ENCODE measurements at regions not wholly inside any gene's neighbourhood (a gene's known extent, or its start where the extent isn't known, plus 50 kb on each side); places are given as distances from the start of the nearest gene placed in this dataset.

- no peaks in the 10 kb centered on the region for H3K36me3 ChIP-seq (replicated peaks; ENCODE audit: low read depth, low read length)
- no peaks in the 10 kb centered on the region for H4K20me1 ChIP-seq (ENCODE audit: insufficient read depth, low read length)
- no peak overlapping the region for H3K27ac ChIP-seq (ENCODE audit: low read length)
- no peaks in the 10 kb centered on the region for H3K9me3 ChIP-seq (ENCODE audit: insufficient read depth, low read length)
- no peak for TF ChIP-seq EZH2phosphoT487 (IDR thresholded peaks at IDR 0.05; ENCODE audit: low read depth)
- TF ChIP-seq, protein P1, sequence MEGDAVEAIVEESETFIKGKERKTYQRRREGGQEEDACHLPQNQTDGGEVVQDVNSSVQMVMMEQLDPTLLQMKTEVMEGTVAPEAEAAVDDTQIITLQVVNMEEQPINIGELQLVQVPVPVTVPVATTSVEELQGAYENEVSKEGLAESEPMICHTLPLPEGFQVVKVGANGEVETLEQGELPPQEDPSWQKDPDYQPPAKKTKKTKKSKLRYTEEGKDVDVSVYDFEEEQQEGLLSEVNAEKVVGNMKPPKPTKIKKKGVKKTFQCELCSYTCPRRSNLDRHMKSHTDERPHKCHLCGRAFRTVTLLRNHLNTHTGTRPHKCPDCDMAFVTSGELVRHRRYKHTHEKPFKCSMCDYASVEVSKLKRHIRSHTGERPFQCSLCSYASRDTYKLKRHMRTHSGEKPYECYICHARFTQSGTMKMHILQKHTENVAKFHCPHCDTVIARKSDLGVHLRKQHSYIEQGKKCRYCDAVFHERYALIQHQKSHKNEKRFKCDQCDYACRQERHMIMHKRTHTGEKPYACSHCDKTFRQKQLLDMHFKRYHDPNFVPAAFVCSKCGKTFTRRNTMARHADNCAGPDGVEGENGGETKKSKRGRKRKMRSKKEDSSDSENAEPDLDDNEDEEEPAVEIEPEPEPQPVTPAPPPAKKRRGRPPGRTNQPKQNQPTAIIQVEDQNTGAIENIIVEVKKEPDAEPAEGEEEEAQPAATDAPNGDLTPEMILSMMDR (IDR thresholded peaks at IDR 0.05; ENCODE audit: low read depth, low read length) = no peak
- H3K4me1 ChIP-seq (ENCODE audit: low read length) = no peaks in the 10 kb centered on the region
- no peaks in the 10 kb centered on the region for H3K27me3 ChIP-seq (ENCODE audit: low read depth, low read length)
- no peak overlapping the region for H2AFZ ChIP-seq (ENCODE audit: low read depth, low read length)
- no peak overlapping the region for H3K9ac ChIP-seq (ENCODE audit: low read length)
- H3K4me2 ChIP-seq (ENCODE audit: low read length) = no peak overlapping the region
- no peak overlapping the region for H3K4me3 ChIP-seq (ENCODE audit: low read length)
- H3K79me2 ChIP-seq (ENCODE audit: low read length) = no peaks in the 10 kb centered on the region
Measured at GRCh38 chr5:146940295-146940694, 61.7 kb upstream of the PPP2R2B start.

GRCh38 chr5:146944019-146944418 is 65.5 kb upstream of the PPP2R2B start:
- TF ChIP-seq EZH2phosphoT487 (IDR thresholded peaks at IDR 0.05; ENCODE audit: low read depth) = no peak
- TF ChIP-seq, protein P1 (IDR thresholded peaks at IDR 0.05; ENCODE audit: low read depth, low read length) = no peak
- Histone ChIP-seq H2AFZ (ENCODE audit: low read depth, low read length) (no peak overlapping the region), H3K79me2 (ENCODE audit: low read length) (no peaks in the 10 kb centered on the region), H3K4me2 (ENCODE audit: low read length) (no peak overlapping the region), H3K9ac (ENCODE audit: low read length) (no peak overlapping the region), H3K4me1 (ENCODE audit: low read length) (no peaks in the 10 kb centered on the region), H3K9me3 (ENCODE audit: insufficient read depth, low read length) (no peaks in the 10 kb centered on the region), H3K4me3 (ENCODE audit: low read length) (no peak overlapping the region), H3K36me3 (replicated peaks; ENCODE audit: low read depth, low read length) (no peaks in the 10 kb centered on the region), H3K27ac (ENCODE audit: low read length) (no peak overlapping the region), H4K20me1 (ENCODE audit: insufficient read depth, low read length) (no peaks in the 10 kb centered on the region), H3K27me3 (ENCODE audit: low read depth, low read length) (no peaks in the 10 kb centered on the region)

DNA sequence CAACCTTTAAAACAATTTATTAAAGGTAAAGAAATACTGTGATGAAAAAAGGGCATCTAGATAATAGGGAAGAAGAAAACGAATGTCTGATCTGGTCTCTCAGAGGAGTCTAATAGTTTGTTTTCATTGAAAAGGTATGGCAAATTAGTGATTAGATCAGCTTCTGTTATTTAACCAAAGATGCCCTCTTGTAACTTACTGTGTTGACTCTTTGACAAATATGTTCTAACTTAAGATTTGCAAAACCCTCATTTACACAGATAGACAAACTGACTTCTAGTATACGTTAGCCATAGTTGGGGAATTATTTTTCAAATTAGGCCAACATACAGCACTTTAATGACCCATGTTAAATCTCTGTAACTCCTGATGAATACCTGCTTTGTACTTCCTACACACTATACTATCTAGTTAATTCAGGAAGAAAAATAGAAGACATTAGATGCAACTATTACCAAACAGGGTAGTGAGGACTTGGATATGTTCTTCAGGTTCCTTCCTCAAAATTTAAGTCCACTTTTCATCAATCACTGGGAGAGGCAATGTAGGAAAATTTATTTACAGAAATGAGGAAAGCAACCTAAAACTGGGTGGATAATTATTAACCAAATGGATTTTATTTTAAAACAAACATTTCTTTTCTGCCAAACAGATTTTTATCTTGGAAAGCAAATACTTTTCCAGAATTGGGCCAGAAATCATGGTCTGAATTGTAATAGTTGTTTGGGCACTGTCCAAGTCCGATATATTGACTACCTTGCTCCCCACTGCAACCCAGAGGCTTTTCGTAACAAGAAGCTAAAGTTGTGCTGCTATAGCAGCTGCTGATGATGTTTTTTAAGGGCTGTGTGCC is 66.4 kb upstream of the PPP2R2B start:
- H3K27ac ChIP-seq (ENCODE audit: low read length) = no peak overlapping the region
- no peaks in the 10 kb centered on the region for H3K4me1 ChIP-seq (ENCODE audit: low read length)
- TF ChIP-seq, protein P1 (IDR thresholded peaks at IDR 0.05; ENCODE audit: low read depth, low read length) = no peak
- no peak for TF ChIP-seq EZH2phosphoT487 (IDR thresholded peaks at IDR 0.05; ENCODE audit: low read depth)

GRCh38 chr5:146945617-146946084 is 67.1 kb upstream of the PPP2R2B start:
- TF ChIP-seq, protein P1 (IDR thresholded peaks at IDR 0.05; ENCODE audit: low read depth, low read length) = no peak
- TF ChIP-seq EZH2phosphoT487 (IDR thresholded peaks at IDR 0.05; ENCODE audit: low read depth) = no peak
- Histone ChIP-seq H3K79me2 (ENCODE audit: low read length) (no peaks in the 10 kb centered on the region), H3K27me3 (ENCODE audit: low read depth, low read length) (no peaks in the 10 kb centered on the region), H3K4me3 (ENCODE audit: low read length) (no peak overlapping the region), H3K27ac (ENCODE audit: low read length) (no peak overlapping the region), H3K4me1 (ENCODE audit: low read length) (no peaks in the 10 kb centered on the region), H3K9ac (ENCODE audit: low read length) (no peak overlapping the region), H3K36me3 (replicated peaks; ENCODE audit: low read depth, low read length) (no peaks in the 10 kb centered on the region), H2AFZ (ENCODE audit: low read depth, low read length) (no peak overlapping the region), H3K4me2 (ENCODE audit: low read length) (no peak overlapping the region), H3K9me3 (ENCODE audit: insufficient read depth, low read length) (no peaks in the 10 kb centered on the region), H4K20me1 (ENCODE audit: insufficient read depth, low read length) (no peaks in the 10 kb centered on the region)

More for the DNA sequence above, 66.4 kb upstream of the PPP2R2B start:
- Histone ChIP-seq H3K79me2 (ENCODE audit: low read length) (no peaks in the 10 kb centered on the region), H3K9ac (ENCODE audit: low read length) (no peak overlapping the region), H3K36me3 (replicated peaks; ENCODE audit: low read depth, low read length) (no peaks in the 10 kb centered on the region), H3K27me3 (ENCODE audit: low read depth, low read length) (no peaks in the 10 kb centered on the region), H3K4me3 (ENCODE audit: low read length) (no peak overlapping the region), H3K4me2 (ENCODE audit: low read length) (no peak overlapping the region), H3K9me3 (ENCODE audit: insufficient read depth, low read length) (no peaks in the 10 kb centered on the region), H2AFZ (ENCODE audit: low read depth, low read length) (no peak overlapping the region), H4K20me1 (ENCODE audit: insufficient read depth, low read length) (no peaks in the 10 kb centered on the region)
